ENCODE measurements at regions not wholly inside any gene's neighbourhood (a gene's known extent, or its start where the extent isn't known, plus 50 kb on each side); places are given as distances from the start of the nearest gene placed in this dataset.

- H3K4me3 ChIP-seq (replicated peaks; ENCODE audit: low read depth, low read length) = no peak overlapping the region
- TF ChIP-seq, protein P1, sequence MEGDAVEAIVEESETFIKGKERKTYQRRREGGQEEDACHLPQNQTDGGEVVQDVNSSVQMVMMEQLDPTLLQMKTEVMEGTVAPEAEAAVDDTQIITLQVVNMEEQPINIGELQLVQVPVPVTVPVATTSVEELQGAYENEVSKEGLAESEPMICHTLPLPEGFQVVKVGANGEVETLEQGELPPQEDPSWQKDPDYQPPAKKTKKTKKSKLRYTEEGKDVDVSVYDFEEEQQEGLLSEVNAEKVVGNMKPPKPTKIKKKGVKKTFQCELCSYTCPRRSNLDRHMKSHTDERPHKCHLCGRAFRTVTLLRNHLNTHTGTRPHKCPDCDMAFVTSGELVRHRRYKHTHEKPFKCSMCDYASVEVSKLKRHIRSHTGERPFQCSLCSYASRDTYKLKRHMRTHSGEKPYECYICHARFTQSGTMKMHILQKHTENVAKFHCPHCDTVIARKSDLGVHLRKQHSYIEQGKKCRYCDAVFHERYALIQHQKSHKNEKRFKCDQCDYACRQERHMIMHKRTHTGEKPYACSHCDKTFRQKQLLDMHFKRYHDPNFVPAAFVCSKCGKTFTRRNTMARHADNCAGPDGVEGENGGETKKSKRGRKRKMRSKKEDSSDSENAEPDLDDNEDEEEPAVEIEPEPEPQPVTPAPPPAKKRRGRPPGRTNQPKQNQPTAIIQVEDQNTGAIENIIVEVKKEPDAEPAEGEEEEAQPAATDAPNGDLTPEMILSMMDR (IDR thresholded peaks at IDR 0.05; ENCODE audit: low read length, missing control alignments) = no peak
- DNase-seq (ENCODE audit: low read depth) = no peak
These were observed 142.3 kb upstream of the TANK start for GRCh38 chr2:161017780-161018470.

- TF ChIP-seq, protein P1 (IDR thresholded peaks at IDR 0.05; ENCODE audit: low read length, missing control alignments) = no peak
- no peak for DNase-seq (ENCODE audit: low read depth)
- no peak overlapping the region for H3K4me3 ChIP-seq (replicated peaks; ENCODE audit: low read depth, low read length)
These were observed 140.9 kb upstream of the TANK start for GRCh38 chr2:161019311-161019710.

- H3K4me3 ChIP-seq (replicated peaks; ENCODE audit: low read depth, low read length) = no peak overlapping the region
- TF ChIP-seq, protein P1 (IDR thresholded peaks at IDR 0.05; ENCODE audit: low read length, missing control alignments) = no peak
- DNase-seq (ENCODE audit: low read depth) = no peak
These were observed 139.8 kb upstream of the TANK start for GRCh38 chr2:161020437-161020836.

GRCh38 chr2:161028581-161028980 lies 131.6 kb upstream of the TANK start:
- no peak for DNase-seq (ENCODE audit: low read depth)
- H3K4me3 ChIP-seq (replicated peaks; ENCODE audit: low read depth, low read length) = no peak overlapping the region
- TF ChIP-seq, protein P1 (IDR thresholded peaks at IDR 0.05; ENCODE audit: low read length, missing control alignments) = no peak

- no peak overlapping the region for H3K4me3 ChIP-seq (replicated peaks; ENCODE audit: low read depth, low read length)
- DNase-seq (ENCODE audit: low read depth) = no peak
- TF ChIP-seq, protein P1 (IDR thresholded peaks at IDR 0.05; ENCODE audit: low read length, missing control alignments) = no peak
These were observed 130.9 kb upstream of the TANK start for GRCh38 chr2:161029321-161029720.

DNA sequence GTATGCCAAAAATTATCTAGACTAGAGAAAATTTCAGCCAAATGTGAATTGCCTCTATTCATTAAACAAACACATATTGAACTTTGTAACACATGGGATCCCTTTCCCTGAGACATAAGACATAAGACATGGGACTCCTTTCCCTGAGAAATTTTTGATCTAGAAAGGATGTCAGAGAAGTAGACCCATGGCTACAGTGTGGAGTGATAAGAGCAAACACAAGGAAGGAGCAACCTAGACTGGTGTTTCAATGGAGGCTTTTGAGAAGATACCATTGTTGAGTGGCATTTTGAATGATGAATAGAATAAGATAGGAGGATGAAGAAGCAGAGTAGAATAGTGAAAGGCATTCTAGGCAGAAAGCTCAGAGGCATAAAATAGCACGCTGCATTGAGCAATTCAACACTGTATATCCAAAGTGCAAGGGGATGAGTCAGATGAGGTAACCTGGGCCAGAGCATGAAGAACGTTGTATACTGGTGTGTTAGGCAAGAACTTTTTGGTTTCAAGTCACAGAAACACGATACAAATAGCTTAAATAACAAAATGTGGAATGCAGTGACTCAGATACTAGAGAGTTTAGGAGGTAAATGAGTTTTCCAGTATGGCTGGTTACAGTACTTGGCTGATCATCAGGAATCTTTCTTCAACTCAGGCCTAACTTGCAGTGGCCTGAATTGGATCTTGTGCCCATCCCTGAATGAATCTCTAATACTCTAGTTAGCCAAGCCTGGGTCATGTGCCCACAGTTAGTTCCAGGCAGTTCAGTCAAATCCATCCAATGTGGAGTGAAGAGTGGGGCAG lies 129.8 kb upstream of the TANK start:
- H3K4me3 ChIP-seq (replicated peaks; ENCODE audit: low read depth, low read length) = no peak overlapping the region
- peak; percentile 99 for DNase-seq (ENCODE audit: low read depth)
- TF ChIP-seq, protein P1 (IDR thresholded peaks at IDR 0.05; ENCODE audit: low read length, missing control alignments) = no peak

All from fibroblast of pulmonary artery (primary cell).